GF-D8 (cell line): ENCODE measurements at regions not wholly inside any gene's neighbourhood (a gene's known extent, or its start where the extent isn't known, plus 50 kb on each side); places are given as distances from the start of the nearest gene placed in this dataset.
"Not testable (repeated sequence)": the region's sequence is repeated elsewhere in the genome, so short reads cannot be mapped to it uniquely, and the experiment has no call there.

ENCODE experiments used
- DNase-seq: peaks from one replicate; lab custom pipeline; 2025; lab: John Stamatoyannopoulos, UW

DNA sequence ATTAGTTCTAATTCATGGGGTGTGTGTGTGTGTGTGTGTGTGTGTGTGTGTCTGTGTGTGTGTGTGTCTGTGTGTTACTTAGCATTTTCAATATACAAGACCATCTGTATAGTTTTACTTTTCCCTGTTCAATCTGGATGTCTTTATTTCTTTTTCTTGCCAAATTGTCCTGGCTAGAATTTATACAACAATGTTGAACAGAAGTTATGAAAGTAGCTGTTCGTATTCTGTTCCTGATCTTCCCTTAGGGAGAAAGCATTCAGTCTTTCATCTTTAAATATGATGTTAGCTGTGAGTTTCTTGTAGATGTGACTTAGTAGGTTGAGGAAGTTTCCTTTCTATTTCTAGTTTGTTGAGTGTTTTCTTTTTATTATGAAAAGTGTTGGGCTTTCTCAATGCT is 101.0 kb upstream of the ADRA1D start:
- no peak for DNase-seq

DNA sequence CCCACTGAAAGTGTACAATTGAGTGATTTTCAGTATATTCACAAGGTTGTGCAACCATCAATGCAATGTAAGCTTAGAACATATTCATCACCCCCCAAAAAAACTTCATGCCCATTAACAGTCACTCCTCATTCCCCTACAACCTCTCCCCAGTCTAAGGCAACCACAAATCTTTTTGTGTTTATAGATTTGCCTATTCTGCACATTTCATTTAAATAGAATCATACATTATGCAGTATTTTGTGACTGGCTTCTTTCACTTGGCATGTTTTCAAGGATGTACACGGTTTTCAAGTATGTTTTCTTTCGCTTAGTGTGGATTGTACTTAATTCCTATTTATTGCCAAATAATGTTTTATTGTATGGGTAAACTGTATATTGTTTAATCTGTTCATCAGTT is 95.6 kb upstream of the ADRA1D start:
- DNase-seq = no peak

DNA sequence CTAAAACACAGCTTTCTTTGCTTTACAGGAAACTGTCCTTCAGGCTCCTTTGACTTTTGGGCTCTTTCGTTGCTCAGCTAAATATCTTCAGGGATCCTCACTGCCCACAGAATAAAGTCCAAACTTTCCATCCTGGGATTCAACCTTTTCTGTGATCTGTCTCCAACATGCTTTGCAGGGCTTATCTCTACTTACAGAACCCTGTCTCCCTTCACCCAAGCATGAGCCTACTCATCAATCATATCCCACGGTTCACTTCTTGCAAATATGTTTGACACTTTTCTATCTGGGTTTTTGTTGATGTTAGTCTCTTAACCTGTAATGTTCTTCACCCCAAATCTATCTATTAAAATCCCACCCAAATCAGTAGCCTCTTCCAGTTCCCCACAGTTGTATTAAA is 93.5 kb upstream of the ADRA1D start:
- DNase-seq = no peak

DNA sequence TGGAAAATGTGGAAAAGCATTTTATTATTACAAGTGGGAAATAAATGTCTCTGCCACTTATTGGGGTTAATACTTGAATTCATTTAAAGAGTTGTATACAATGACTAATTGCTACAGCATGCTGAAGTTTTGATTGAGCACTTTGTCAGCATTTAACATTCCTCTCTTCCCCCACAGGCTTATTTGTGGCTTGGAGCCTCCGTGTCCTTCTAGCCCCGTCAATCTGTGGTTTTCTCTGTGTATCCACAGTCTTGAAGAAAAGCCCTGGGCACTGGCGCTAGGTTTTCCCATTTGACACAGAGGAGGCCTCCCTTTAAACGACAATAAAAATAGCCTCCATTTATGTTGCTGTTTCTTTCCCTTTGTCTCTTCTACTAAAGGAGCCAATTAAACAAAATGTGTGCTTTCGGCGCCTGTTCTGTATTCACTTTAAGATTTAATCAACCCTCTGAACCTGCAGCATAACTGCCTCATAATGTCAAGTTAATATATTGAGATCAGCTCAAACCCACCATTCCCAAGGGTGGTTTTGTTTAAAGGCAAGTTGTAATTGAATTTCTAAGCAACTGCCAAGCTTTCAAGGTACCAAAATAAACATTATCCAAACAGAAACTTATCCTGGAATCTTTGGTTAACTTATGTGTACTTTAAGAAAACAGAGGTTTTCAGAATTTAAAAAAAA is 92.9 kb upstream of the ADRA1D start:
- no peak for DNase-seq

DNA sequence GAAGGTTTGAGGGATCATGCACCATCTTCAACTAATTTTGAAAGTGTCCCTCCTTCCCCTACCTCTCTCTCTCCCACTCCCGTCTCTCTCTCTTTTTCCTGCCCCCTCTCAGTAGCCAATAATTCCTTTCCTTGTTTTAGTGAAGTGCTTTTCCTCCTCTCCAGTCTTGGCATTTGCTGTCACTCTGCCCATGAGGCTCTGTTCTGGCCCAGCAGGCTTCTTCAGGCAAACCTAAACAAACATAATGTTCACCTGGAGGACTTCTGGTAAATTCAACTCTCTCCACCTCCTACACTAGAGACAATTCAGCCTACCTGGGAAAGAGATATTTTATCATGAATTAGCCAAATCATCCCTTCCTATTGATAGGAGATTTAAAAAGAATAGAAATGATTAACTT is 86.6 kb upstream of the ADRA1D start:
- no peak for DNase-seq

DNA sequence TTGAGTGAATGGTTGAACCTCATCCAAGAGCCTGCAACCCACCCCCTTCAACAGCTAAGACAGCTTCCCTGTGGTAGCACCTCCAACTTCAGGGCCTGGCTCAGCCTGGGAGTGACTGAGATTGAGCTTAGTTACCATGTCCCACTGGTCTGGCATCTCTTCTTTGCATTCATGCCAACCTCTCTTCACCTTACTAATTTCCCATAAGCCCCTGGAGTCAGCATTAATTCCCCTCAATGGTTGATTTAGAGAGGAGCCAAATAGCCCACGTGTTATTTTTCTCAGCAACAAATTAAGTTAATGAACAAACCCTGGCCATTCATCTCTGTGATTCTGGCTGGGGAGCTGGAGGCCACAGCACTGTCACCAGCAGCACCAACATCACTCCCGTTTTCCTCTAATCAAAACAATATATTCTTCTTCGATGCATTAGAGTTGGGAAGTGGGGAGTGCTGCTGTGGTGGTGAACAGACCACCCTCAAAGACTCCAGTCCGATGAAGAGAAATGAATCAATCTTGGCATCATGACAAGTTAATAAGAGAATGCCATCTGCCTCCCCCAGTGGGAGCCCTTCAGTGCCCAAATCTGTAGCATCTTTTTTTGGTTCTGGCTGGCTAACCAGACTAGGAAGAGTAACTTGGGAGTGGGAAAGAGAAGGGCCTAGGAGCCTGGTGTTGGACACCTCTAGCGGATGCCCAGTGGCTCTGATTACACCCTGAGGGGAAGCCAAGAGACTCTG is 83.2 kb upstream of the ADRA1D start:
- DNase-seq = no peak

DNA sequence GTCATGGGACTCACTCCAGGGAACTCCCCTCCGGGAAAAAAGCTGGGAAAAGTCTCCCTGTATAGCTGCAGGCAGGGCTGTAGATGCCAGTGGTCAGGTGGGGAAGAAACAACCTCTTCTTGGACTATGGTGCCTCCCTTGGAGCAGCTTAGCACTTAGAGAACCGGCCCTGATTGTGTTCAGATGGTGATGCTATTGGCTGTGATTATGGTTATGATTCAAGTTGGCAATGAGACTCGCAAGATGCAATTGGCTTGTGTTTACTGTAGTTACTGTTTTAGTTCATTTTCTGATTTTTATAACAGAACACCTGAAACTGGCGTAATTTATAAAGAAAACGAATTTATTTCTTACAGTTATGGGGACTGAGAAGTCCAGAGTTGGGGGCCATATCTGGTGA is 80.9 kb upstream of the ADRA1D start:
- no peak for DNase-seq

DNA sequence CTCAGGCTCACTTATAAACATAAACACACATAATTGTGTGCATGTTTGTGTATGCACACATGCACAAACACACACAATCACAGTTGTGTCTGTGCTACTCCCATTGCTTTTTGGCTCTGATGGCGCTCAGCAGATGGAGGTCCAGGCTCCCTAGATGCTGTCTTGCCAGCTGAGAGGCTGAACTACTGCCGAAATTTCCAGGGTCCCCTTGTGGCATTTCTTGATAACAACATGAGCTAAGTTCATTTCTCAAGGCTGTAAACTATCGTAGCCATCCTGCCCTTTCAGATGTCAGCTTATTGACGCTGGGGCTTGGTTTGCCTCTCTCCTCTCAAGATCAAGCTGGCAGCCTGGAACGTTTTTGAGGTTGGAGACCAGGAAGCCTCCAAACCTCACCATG is 80.1 kb upstream of the ADRA1D start:
- DNase-seq = no peak

DNA sequence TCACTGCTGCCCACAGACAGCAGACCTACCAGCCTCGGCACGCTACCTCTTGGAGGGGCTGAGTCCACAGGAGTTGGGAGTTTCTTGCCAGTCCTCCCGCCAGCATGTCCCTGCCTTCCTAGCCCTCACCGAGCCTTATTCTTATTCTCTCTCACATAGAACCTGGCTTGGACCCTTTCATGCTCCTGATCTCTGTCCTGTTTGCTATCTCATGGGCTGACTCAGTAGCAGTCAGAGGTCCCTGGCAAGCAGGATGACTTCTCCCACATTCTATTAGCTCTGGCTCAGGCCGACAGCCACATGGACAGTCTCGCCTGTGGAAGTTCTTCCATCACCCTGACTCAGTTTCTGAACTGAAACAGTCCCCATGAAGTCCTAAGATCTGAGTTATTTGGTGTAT is 79.5 kb upstream of the ADRA1D start:
- no peak for DNase-seq

DNA sequence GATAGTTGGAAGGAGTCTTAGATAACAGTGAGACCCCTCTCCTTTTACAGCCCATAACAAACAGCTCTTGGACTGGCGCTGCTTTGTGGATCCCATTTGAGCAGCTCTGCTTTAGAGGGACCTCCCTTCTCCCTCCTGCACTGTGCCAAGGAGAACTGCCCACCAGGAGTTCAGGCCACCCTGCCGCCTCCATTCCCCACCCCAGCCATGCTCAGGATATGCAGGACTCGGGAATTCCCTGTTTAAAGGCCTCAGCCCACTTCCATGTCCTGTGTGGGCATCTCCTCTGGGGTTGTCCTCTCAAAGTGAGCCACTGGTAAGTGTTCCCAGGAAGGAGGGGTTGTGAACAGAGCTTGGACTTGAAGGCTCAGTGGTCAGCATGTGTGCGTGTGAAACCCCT is 78.9 kb upstream of the ADRA1D start:
- no peak for DNase-seq

DNA sequence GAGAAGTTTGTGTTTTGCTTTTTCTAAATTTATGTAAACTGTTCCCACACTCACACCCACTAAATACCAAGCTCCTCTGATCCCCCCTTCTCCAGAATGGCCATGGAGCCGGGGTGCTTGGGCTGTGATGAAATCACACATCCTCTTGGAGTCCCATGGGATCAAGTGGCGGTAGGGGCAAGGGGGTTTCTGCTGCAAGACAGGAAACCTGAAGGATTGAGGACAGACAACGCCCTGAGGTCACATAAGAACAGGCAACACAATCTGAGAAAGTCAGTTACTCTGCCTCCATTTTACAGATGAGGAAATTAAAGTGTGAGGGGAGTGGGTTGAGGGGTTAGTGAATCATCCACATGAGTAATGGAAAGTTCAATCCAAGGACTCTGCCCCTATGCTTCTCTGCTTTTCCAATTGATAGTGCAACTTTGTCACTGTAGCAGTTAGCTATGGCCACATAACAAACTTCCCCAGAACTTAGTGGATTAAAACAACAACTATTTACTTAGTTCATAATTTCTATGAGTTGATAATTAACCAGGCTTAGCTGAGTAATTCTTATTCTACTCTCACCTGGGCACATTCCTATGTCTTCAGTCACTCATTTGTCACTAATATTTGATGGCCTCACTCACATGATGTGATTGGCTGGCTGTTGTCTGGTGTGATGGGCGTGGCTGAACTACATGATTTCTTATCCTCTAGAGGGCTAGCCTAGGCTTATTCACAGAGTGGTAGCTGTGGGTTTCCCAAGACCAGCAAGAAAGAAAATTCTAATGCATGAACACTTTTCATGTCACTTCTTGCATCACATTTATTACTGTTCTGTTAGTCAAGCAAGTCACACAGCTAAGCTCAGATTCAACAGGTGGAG is 77.3 kb upstream of the ADRA1D start:
- no peak for DNase-seq

DNA sequence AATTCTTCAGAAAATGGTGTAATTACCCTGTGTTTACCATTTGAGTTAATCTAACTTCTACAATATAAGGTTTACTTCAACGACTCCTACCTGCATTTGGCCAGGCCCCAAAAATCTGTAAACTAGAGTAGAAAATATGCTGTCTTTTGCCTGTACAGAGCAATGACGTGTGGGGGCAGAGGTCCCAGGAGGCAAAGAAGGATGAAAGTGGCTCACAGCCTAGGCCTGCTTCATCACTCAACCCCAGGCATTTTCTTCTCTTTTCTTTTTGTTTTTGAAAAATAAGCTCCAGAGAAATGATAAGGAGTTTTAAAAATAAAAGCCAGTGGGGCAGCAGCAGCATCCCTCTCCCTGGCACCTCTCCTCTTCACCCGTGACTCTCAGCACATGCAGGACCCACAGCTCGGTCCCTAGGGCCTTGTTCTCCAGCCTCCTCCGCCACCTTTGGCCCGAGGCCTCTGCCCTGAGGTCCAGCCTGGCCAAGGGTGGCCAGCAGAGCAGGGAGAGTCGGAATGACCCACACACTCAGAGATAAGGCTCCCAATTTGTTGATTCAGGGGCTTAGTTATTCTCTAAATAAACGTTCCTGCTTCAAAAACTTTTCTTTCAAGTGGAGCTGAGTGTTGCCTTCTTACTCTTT is 76.6 kb upstream of the ADRA1D start:
- no peak for DNase-seq

DNA sequence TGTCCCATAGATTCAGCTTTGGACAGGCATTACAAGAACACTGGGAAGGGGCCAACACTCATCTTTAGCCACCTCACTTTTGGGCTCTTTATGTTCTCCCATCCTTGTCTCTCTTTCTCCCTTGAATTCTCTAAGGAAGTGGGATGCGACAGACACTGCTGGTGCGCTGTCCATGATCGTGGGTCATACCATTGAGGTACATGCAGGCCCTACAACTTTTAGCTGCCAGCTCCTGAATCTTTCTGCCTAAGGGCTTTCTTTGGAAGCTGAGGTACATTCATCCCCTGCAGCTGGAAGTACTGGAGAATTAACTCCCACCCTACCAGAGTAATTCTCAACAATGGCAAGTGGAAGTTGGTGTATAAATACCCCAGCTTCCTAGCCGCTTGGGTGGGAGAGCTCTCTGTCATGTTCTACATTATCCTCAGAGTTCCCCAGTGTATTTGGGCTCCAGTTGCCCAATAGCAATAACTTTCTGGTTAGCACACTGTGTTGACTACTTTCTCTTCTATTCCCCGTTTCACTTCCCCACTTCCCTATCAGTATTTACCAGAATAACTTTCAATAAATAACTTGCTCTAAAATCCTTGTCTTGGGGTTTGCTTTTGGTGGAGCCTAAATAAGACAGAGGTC is 75.6 kb upstream of the ADRA1D start:
- no peak for DNase-seq

DNA sequence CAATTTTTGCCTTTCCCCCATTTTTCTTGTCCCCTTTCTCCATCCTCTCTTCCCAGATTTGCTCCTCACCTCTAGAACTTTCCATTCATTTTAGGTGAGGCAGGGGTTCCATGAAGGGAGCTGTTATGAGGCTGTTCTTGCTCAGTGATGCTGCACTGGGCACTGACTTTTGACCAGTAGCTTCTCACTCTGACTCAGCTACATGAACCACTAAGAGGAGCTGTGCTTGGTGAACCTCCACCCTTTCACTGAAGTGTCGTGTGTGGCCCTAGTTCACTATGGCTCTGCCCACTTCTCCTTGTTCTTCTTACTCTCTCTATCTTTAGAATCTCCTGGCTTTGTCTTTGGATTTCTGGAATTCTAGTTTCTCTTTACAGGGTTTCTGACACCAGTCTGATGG is 73.4 kb upstream of the ADRA1D start:
- DNase-seq = no peak

DNA sequence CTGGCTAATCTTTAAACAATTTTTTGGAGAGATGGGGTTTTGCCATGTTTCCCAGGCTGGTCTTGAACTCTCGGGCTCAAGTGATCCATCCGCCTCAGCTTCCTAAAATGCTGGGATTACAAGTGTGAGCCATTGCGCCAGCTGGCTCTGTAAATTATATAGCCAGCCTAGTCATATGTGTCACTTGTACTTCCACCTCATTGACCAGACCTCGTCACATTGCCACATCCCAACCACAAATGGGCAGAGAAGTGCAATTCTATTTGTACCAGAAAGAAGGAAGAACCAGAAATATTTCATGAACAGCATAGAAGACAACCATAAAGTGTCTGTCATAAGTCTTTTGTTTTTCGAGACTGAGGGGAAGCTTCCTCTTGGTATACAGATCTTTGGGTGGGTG is 71.2 kb upstream of the ADRA1D start:
- peak; percentile 39 for DNase-seq

DNA sequence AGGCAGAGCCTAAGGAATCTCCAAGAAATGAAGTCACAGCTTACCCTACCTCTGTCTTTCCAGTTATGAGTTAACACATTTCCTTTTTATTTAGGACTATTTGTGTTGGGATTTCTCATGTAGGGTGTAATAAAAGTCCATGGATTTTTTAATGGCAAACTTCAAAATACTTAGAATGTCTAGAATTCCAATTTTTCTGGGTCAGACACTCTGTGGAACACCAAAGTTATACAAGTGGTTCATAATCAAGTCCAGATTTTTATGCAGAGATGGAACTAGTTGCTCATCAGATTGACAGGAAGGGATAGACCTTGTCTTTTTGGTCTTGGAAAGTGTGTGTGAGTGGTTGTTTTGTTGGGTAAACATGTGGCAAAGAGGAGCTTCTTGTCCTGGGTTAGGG is 69.8 kb upstream of the ADRA1D start:
- no peak for DNase-seq

DNA sequence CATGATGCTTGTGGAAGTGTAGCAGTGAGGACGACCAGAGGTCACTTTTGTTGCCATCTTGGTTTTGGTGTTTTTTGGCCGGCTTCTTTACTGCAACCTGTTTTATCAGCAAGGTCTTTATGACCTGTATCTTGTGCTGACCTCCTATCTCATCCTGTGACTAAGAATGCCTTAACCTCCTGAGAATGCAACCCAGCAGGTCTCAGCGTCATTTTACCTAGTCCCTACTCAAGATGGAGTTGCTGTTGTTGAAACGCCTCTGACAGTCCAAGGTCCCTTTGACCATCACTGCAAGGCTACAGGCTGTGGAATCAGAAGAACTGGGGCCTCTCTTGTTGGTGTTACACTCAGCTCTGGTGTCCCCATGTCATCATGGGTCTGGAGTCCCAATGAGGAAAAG is 61.5 kb upstream of the ADRA1D start:
- not testable (repeated sequence) for DNase-seq

DNA sequence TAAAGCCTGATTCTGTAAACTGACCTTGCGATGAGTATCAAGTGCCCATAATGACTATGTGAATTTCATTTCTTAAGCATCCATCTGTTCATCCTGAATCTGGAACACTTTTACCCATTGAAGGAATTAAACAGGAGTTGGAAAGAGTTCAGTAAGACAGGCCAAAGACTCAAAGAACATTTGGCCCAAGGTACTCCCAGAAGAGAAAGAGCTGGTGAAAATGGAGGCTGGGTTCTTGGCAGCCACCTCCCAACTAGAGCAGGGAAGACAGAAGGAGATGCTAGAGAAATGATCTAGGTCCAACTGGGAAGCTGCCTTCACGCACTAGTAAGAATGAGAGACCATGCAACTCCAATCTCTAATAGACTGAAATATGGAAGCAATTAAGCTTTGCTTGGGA is 57.1 kb upstream of the ADRA1D start:
- DNase-seq = no peak

DNA sequence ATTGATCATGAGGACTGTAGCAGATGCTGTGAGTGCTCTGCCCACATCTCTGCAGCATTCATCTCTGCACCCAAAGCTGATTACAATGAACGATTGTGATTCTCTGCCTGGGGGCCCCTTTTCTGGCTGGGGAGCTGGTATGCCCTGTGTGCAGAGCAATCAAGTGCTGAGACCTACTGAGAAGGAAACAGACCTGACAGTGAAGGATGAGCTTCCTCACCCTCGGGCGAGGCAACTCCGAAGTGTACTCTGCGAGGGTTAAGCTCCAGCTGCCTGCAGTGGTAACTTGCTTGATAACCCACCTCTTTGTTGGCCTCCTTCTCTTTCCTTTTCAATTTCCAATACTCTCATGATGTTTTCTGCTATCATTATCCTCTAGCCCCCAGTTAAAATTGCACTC is 56.0 kb upstream of the ADRA1D start:
- DNase-seq = no peak

DNA sequence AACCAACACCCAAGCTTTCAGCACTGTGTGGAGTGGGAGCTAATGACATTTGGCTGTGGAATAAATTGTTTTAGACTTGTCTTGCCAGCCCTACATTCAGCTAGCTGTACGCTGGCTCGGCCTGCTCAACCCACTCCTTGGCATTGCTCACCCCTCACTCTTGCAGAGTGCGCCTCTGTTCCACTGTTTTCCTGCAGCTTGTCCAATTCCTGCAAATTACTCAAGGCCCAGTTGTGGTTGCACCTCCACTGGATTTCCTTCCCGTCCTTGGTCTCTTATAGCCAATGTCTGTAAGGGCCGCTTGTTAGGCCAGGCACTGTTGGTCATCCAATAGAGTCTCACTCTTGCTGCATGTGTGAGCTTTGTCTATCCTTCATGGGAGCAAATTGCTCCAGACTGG is 55.5 kb upstream of the ADRA1D start:
- no peak for DNase-seq

DNA sequence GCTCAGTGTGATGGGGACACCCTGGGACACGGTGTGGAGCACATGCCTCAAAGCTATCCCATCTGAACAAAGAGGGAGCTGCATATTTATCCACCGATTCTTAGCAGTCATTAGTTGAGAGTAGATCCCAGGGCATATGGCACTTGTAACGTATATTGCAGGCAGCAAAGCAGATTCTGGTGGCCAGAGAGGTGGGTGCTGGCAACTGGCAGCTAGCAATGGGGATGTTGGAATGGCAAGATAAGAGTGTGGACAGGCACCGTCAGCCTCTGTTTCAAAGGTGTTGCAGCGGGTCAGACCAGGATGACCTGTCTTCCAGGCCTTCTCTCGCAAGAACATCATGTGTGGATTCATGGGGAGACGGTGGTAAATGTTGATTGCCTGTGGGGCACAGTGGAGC is 54.0 kb upstream of the ADRA1D start:
- DNase-seq = no peak

DNA sequence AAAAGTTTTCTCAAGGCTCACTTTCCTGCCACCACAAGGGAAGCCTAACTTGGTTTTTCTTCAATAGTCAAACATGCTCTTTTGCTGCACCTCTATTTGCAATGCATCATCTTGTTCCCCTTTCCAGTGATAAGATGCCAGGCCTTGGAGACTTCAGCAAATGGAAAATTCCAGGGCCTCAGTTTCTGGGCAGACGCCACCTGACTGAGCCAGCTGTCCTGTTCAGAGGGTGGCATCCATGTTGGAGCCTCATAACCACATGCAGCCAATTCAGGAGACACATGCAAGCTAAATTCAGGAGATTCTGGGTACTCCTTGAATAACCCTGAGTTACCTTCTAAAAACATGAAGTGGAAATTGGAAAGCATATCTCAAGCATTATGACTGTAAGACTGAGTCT is 51.8 kb upstream of the ADRA1D start:
- DNase-seq = no peak
